ENCODE measurements at regions not wholly inside any gene's neighbourhood (a gene's known extent, or its start where the extent isn't known, plus 50 kb on each side); places are given as distances from the start of the nearest gene placed in this dataset.

GRCh38 chr4:159540501-159540900 is 437.6 kb downstream of the RAPGEF2 start:
- TF ChIP-seq GATA3 (IDR thresholded peaks at IDR 0.05; ENCODE audit: low read depth, low read length) (no peak), GATA2 (IDR thresholded peaks at IDR 0.05; ENCODE audit: low read depth, low read length) (no peak)

GRCh38 chr4:159541143-159541542 is 438.3 kb downstream of the RAPGEF2 start:
- TF ChIP-seq GATA2 (IDR thresholded peaks at IDR 0.05; ENCODE audit: low read depth, low read length) (no peak), GATA3 (IDR thresholded peaks at IDR 0.05; ENCODE audit: low read depth, low read length) (no peak)

- no peak for TF ChIP-seq GATA2 (IDR thresholded peaks at IDR 0.05; ENCODE audit: low read depth, low read length)
- no peak for TF ChIP-seq GATA3 (IDR thresholded peaks at IDR 0.05; ENCODE audit: low read depth, low read length)
Measured at GRCh38 chr4:159542296-159542695, 439.4 kb downstream of the RAPGEF2 start.

GRCh38 chr4:159543831-159544230 is 441.0 kb downstream of the RAPGEF2 start:
- TF ChIP-seq GATA2 (IDR thresholded peaks at IDR 0.05; ENCODE audit: low read depth, low read length): no peak

GRCh38 chr4:159545556-159545955 is 442.7 kb downstream of the RAPGEF2 start:
- TF ChIP-seq GATA3 (IDR thresholded peaks at IDR 0.05; ENCODE audit: low read depth, low read length) (no peak), GATA2 (IDR thresholded peaks at IDR 0.05; ENCODE audit: low read depth, low read length) (no peak)

GRCh38 chr4:159547645-159548308 is 444.9 kb downstream of the RAPGEF2 start:
- TF ChIP-seq GATA3 (IDR thresholded peaks at IDR 0.05; ENCODE audit: low read depth, low read length) (no peak), GATA2 (IDR thresholded peaks at IDR 0.05; ENCODE audit: low read depth, low read length) (0 out of 2 replicates have a peak, but pooled peaks have one; percentile 17)

- TF ChIP-seq GATA2 (IDR thresholded peaks at IDR 0.05; ENCODE audit: low read depth, low read length) (no peak), GATA3 (IDR thresholded peaks at IDR 0.05; ENCODE audit: low read depth, low read length) (no peak)
Measured at GRCh38 chr4:159549098-159549518, 446.2 kb downstream of the RAPGEF2 start.

GRCh38 chr4:159551281-159551680 is 448.4 kb downstream of the RAPGEF2 start:
- TF ChIP-seq GATA3 (IDR thresholded peaks at IDR 0.05; ENCODE audit: low read depth, low read length) (no peak), GATA2 (IDR thresholded peaks at IDR 0.05; ENCODE audit: low read depth, low read length) (no peak)

GRCh38 chr4:159552979-159553768 is 450.3 kb downstream of the RAPGEF2 start:
- TF ChIP-seq GATA2 (IDR thresholded peaks at IDR 0.05; ENCODE audit: low read depth, low read length) (no peak), GATA3 (IDR thresholded peaks at IDR 0.05; ENCODE audit: low read depth, low read length) (no peak)

GRCh38 chr4:159555873-159556272 is 453.0 kb downstream of the RAPGEF2 start:
- no peak for TF ChIP-seq GATA3 (IDR thresholded peaks at IDR 0.05; ENCODE audit: low read depth, low read length)
- TF ChIP-seq GATA2 (IDR thresholded peaks at IDR 0.05; ENCODE audit: low read depth, low read length): no peak

- TF ChIP-seq GATA2 (IDR thresholded peaks at IDR 0.05; ENCODE audit: low read depth, low read length) (no peak), GATA3 (IDR thresholded peaks at IDR 0.05; ENCODE audit: low read depth, low read length) (no peak)
Measured at GRCh38 chr4:159562366-159562765, 459.5 kb downstream of the RAPGEF2 start.

GRCh38 chr4:159563257-159563656 is 460.4 kb downstream of the RAPGEF2 start:
- TF ChIP-seq GATA3 (IDR thresholded peaks at IDR 0.05; ENCODE audit: low read depth, low read length) (no peak), GATA2 (IDR thresholded peaks at IDR 0.05; ENCODE audit: low read depth, low read length) (no peak)

- no peak for TF ChIP-seq GATA3 (IDR thresholded peaks at IDR 0.05; ENCODE audit: low read depth, low read length)
- no peak for TF ChIP-seq GATA2 (IDR thresholded peaks at IDR 0.05; ENCODE audit: low read depth, low read length)
Measured at GRCh38 chr4:159564615-159565014, 461.7 kb downstream of the RAPGEF2 start.

GRCh38 chr4:159566786-159567185 is 463.9 kb downstream of the RAPGEF2 start:
- no peak for TF ChIP-seq GATA2 (IDR thresholded peaks at IDR 0.05; ENCODE audit: low read depth, low read length)
- TF ChIP-seq GATA3 (IDR thresholded peaks at IDR 0.05; ENCODE audit: low read depth, low read length): no peak

- no peak for TF ChIP-seq GATA2 (IDR thresholded peaks at IDR 0.05; ENCODE audit: low read depth, low read length)
Measured at GRCh38 chr4:159577241-159577640, 474.4 kb downstream of the RAPGEF2 start.
